Tibial artery (tissue), 4 donors: ENCODE measurements at regions not wholly inside any gene's neighbourhood (a gene's known extent, or its start where the extent isn't known, plus 50 kb on each side); places are given as distances from the start of the nearest gene placed in this dataset.

Experiments used
- DNase-seq, 2 donors: peaks; one replicate each; pipeline ENCODE4 v3.0.0-alpha.2; 2019
- H3K27ac ChIP-seq, 2 donors: fragments of 200-600 bp; sonication (generic) in 1 of 2; 1 replicate in 1 of 2; 2 replicates in 1 of 2; pipeline ENCODE4 v1.5.1; 2018 to 2019; ENCODE audit warnings: mild to moderate bottlenecking in 1 of 2
- H3K27me3 ChIP-seq, 2 donors: fragments of 200-600 bp; sonication (generic) in 1 of 2; one replicate each; pipeline versions ENCODE4 v1.5.1 to v1.6.0; 2016 to 2019
- H3K36me3 ChIP-seq, 3 donors: fragments of 200-600 bp; sonication (generic) in 2 of 3; one replicate each; pipeline ENCODE4 v1.5.1; 2016 to 2019; ENCODE audit warnings: mild to moderate bottlenecking in 2 of 3
- H3K4me1 ChIP-seq, 4 donors: fragments of 200-600 bp; sonication (generic) in 2 of 4; 1 replicate in 3 of 4; 2 replicates in 1 of 4; pipeline ENCODE4 v1.5.1; 2016 to 2019
- H3K4me3 ChIP-seq, 2 donors: fragments of 200-600 bp; sonication (generic) in 1 of 2; 1 replicate in 1 of 2; 2 replicates in 1 of 2; pipeline ENCODE4 v1.5.1; 2018 to 2019; ENCODE audit warnings: mild to moderate bottlenecking in 2 of 2
- H3K9me3 ChIP-seq, 3 donors: fragments of 200-600 bp; sonication (generic) in 1 of 3; one replicate each; pipeline ENCODE4 v1.5.1; 2016 to 2019
- intact Hi-C: fragments of 100-400 bp; cut with DNase I; formaldehyde crosslinking; loops from one replicate; pipeline ENCODE4 v1.15.0; 2023; ENCODE audit warnings: low total_unique reads
- TF ChIP-seq, protein P1 (sequence below), 2 experiments: fragments of 200-600 bp in 1 of 2; fragments of 450-650 bp in 1 of 2; IDR thresholded peaks; one replicate each; pipeline ENCODE4 v1.5.1; 2017 to 2019; ENCODE audit warnings: antibody characterized with exemption in 2 of 2, mild to moderate bottlenecking in 1 of 2, moderate library complexity in 1 of 2

DNA sequence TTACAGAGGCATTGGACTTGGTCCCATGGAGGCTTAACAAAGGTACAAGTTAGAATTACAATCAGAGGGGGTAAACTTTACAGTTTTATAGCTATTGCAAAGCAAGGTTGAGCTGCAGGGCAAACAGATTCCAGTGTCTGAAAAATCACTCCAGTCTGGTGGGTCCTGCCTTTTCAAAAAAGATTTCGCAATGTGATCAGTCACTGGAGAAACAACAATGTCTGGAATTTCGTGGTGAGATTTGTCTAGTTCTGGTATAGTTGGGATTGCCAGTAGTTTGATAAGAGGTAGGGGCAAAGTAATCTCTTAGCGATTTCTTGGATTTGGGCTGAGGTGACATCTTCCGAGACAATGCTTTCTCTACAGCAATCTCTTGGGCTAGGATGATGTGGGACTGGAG, 1198.2 kb upstream of the PCDH9 start:
- H3K27ac ChIP-seq = no peak overlapping the region
- H3K4me3 ChIP-seq = no peak overlapping the region
- H3K36me3 ChIP-seq = no peaks in the 10 kb centered on the region
- no peaks in the 10 kb centered on the region for H3K4me1 ChIP-seq
- no peak for DNase-seq
- intact Hi-C loops = no loop called here
- TF ChIP-seq, protein P1, sequence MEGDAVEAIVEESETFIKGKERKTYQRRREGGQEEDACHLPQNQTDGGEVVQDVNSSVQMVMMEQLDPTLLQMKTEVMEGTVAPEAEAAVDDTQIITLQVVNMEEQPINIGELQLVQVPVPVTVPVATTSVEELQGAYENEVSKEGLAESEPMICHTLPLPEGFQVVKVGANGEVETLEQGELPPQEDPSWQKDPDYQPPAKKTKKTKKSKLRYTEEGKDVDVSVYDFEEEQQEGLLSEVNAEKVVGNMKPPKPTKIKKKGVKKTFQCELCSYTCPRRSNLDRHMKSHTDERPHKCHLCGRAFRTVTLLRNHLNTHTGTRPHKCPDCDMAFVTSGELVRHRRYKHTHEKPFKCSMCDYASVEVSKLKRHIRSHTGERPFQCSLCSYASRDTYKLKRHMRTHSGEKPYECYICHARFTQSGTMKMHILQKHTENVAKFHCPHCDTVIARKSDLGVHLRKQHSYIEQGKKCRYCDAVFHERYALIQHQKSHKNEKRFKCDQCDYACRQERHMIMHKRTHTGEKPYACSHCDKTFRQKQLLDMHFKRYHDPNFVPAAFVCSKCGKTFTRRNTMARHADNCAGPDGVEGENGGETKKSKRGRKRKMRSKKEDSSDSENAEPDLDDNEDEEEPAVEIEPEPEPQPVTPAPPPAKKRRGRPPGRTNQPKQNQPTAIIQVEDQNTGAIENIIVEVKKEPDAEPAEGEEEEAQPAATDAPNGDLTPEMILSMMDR (IDR thresholded peaks at IDR 0.05) = no peak
- no peaks in the 10 kb centered on the region for H3K9me3 ChIP-seq
- H3K27me3 ChIP-seq = no peaks in the 10 kb centered on the region

DNA sequence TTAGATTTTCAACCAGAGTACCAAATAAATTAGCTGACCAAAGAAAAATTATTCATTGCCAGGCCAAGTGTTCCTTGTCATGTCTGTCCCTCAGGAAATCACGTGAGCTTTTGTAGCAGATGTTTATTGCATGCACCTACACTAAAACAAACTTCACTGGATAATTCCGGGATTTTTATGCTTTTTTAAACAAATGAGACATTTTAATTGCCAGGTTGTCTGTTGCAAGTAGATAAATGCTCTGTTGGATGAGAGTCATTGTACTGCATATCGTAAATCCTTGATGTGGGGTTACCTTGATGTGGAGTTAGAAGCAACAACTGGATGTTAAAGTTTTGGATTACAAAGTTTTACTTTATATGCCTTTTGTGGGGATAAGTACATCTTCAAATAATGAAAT, 1187.7 kb upstream of the PCDH9 start:
- no peak overlapping the region for H3K27ac ChIP-seq
- H3K4me3 ChIP-seq = no peak overlapping the region
- no peak for DNase-seq
- TF ChIP-seq, protein P1 (IDR thresholded peaks at IDR 0.05) = no peak
- intact Hi-C loops = no loop called here
- no peaks in the 10 kb centered on the region for H3K27me3 ChIP-seq
- H3K36me3 ChIP-seq = no peaks in the 10 kb centered on the region
- H3K4me1 ChIP-seq = no peaks in the 10 kb centered on the region
- H3K9me3 ChIP-seq = no peaks in the 10 kb centered on the region

DNA sequence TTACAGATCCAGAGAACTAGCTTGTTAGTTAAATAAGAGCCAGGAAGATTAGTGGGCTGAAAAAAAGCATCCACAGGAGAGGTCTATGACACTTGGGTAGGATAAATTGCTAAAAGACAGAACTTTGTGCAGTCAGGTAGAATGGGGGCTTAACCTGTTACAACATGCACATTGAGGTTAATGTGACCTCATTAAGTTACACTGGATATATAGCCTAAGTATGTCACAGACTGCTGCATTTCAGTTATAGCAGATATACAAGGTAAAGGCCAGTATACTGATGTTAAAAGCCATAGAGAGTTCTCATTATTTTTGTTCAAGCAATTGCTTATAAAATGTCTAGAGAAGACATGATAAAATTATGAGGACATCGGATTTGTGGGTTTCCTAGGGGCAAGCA, 1179.9 kb upstream of the PCDH9 start:
- H3K9me3 ChIP-seq = peaks cover 0 to 6% (median 0%) of the 10 kb centered on the region in 3 donors
- H3K4me3 ChIP-seq = no peak overlapping the region
- no peaks in the 10 kb centered on the region for H3K36me3 ChIP-seq
- H3K27ac ChIP-seq = no peak overlapping the region
- no peaks in the 10 kb centered on the region for H3K27me3 ChIP-seq
- no peaks in the 10 kb centered on the region for H3K4me1 ChIP-seq
- TF ChIP-seq, protein P1 (IDR thresholded peaks at IDR 0.05) = no peak
- DNase-seq = no peak
- intact Hi-C loops = no loop called here

DNA sequence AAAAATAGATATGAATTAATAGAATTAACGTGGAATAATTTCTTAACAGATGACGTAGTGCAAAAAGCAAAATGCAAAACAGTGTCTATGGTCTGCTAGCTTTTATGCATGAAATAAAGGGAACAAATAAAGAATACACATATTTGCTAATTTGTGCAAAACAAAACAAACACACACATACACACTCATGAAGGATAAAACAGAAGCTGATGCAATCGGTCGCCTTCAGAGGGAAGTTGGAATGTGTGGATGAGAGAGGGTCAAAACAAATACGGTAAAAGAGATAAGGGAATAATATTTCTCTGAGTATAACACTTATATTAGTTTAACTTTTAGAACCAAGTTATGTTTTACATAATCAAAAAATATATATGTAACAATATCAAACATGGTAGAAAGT, 1160.9 kb upstream of the PCDH9 start:
- DNase-seq = no peak
- TF ChIP-seq, protein P1 (IDR thresholded peaks at IDR 0.05) = no peak
- Histone ChIP-seq H3K4me1 (no peaks in the 10 kb centered on the region), H3K9me3 (no peaks in the 10 kb centered on the region), H3K27ac (no peak overlapping the region), H3K36me3 (no peaks in the 10 kb centered on the region), H3K4me3 (no peak overlapping the region), H3K27me3 (no peaks in the 10 kb centered on the region)
- intact Hi-C loops = no loop called here

DNA sequence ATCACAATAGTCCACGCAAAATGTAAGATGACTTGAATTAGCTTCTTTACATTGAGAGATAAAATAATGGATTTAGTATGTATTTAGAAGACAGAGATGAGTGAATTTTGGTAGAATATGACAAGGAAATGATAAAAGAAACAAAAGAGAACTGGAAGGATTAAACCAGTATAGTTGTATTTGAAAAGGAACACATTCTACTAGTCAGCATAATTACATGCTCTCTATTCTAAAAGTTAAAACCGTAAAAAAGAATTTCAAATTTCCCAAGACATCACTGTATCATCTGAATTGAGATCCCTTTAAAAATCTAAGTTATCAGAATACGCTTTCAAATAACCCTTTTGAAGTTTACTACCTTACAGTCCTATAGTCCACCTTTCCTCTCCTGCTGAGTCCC, 1156.7 kb upstream of the PCDH9 start:
- H3K36me3 ChIP-seq = no peaks in the 10 kb centered on the region
- intact Hi-C loops = no loop called here
- DNase-seq = no peak
- no peak overlapping the region for H3K4me3 ChIP-seq
- no peaks in the 10 kb centered on the region for H3K9me3 ChIP-seq
- TF ChIP-seq, protein P1 (IDR thresholded peaks at IDR 0.05) = no peak
- H3K27ac ChIP-seq = no peak overlapping the region
- H3K4me1 ChIP-seq = no peaks in the 10 kb centered on the region
- H3K27me3 ChIP-seq = no peaks in the 10 kb centered on the region
